ENCODE measurements at regions not wholly inside any gene's neighbourhood (a gene's known extent, or its start where the extent isn't known, plus 50 kb on each side); places are given as distances from the start of the nearest gene placed in this dataset.

DNA sequence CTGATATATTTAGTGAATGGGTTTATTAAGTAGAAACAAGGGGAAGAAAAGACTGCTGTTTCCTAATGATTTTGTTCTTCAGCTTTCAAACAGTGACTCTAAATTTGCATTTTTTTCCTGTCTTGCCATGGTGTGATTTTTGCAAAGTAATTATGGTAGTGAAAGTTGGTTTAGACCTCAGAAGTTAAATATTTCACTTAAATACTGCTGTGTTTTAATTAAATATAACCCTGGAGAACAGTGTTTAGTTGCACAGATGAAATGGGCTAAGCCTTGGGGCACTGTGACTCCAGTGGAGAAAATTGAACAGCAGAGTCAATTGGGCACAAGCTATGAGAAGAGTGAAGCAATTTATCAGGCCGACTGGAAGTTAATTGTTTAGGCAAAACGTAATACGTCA is 111.1 kb upstream of the MCHR2 start:
- H3K4me3 ChIP-seq (ENCODE audit: insufficient read depth, low read length, poor library complexity, severe bottlenecking), result no peak overlapping the region
- TF ChIP-seq, protein P1, sequence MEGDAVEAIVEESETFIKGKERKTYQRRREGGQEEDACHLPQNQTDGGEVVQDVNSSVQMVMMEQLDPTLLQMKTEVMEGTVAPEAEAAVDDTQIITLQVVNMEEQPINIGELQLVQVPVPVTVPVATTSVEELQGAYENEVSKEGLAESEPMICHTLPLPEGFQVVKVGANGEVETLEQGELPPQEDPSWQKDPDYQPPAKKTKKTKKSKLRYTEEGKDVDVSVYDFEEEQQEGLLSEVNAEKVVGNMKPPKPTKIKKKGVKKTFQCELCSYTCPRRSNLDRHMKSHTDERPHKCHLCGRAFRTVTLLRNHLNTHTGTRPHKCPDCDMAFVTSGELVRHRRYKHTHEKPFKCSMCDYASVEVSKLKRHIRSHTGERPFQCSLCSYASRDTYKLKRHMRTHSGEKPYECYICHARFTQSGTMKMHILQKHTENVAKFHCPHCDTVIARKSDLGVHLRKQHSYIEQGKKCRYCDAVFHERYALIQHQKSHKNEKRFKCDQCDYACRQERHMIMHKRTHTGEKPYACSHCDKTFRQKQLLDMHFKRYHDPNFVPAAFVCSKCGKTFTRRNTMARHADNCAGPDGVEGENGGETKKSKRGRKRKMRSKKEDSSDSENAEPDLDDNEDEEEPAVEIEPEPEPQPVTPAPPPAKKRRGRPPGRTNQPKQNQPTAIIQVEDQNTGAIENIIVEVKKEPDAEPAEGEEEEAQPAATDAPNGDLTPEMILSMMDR (IDR thresholded peaks at IDR 0.05; ENCODE audit: insufficient read depth, low read length, poor library complexity, severe bottlenecking), result no peak
- TF ChIP-seq EZH2phosphoT487 (conservative IDR thresholded peaks at IDR 0.05; ENCODE audit: low read length), result no peak
- no peaks in the 10 kb centered on the region for H3K36me3 ChIP-seq (ENCODE audit: low read length)
- no peak overlapping the region for H3K4me2 ChIP-seq (ENCODE audit: low read depth, low read length, poor library complexity, severe bottlenecking)
- no peaks in the 10 kb centered on the region for H3F3A ChIP-seq (ENCODE audit: insufficient read depth)
- H2AFZ ChIP-seq (ENCODE audit: low read depth, low read length, severe bottlenecking), result no peak overlapping the region
- H3K79me2 ChIP-seq (ENCODE audit: insufficient read depth, low read length), result no peaks in the 10 kb centered on the region
- no peaks in the 10 kb centered on the region for H3K9me2 ChIP-seq (replicated peaks; ENCODE audit: insufficient read depth, low read length)
- no peak overlapping the region for H3K27ac ChIP-seq (ENCODE audit: low read depth, low read length)
- H3K27me3 ChIP-seq (ENCODE audit: low read length), result no peaks in the 10 kb centered on the region
- no peaks in the 10 kb centered on the region for H4K20me1 ChIP-seq (ENCODE audit: low read depth, low read length)
- no peak overlapping the region for H3K9ac ChIP-seq (ENCODE audit: low read length)
- H3K9me3 ChIP-seq (ENCODE audit: insufficient read depth, low read length), result no peaks in the 10 kb centered on the region

DNA sequence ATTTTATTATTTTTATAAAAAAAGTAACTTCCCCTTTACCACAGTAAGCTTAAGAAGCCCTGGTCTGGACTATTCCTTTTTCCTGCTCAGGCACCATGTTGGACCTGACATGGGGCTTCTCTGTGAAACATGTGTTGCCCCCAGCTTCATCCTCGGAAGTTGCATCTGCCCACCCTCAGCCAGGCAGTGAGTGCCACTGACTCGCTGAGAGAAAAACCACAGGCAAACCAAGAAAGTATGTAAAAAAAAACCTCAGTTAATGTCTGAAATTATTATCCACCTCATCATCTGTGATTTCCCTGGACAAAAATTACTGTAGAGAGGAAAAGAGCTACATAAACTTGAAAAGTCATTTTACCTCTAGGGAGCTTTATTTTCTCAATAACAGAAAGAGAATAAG is 109.9 kb upstream of the MCHR2 start:
- Histone ChIP-seq H3K79me2 (ENCODE audit: insufficient read depth, low read length) (no peaks in the 10 kb centered on the region), H3K9me2 (replicated peaks; ENCODE audit: insufficient read depth, low read length) (no peaks in the 10 kb centered on the region), H3K9ac (ENCODE audit: low read length) (no peak overlapping the region), H3K27me3 (ENCODE audit: low read length) (no peaks in the 10 kb centered on the region), H3K27ac (ENCODE audit: low read depth, low read length) (no peak overlapping the region), H3K36me3 (ENCODE audit: low read length) (no peaks in the 10 kb centered on the region), H3K9me3 (ENCODE audit: insufficient read depth, low read length) (no peaks in the 10 kb centered on the region), H3F3A (ENCODE audit: insufficient read depth) (no peaks in the 10 kb centered on the region), H4K20me1 (ENCODE audit: low read depth, low read length) (no peaks in the 10 kb centered on the region), H3K4me3 (ENCODE audit: insufficient read depth, low read length, poor library complexity, severe bottlenecking) (no peak overlapping the region), H3K4me2 (ENCODE audit: low read depth, low read length, poor library complexity, severe bottlenecking) (no peak overlapping the region), H2AFZ (ENCODE audit: low read depth, low read length, severe bottlenecking) (no peak overlapping the region)
- TF ChIP-seq, protein P1 (IDR thresholded peaks at IDR 0.05; ENCODE audit: insufficient read depth, low read length, poor library complexity, severe bottlenecking), result no peak
- no peak for TF ChIP-seq EZH2phosphoT487 (conservative IDR thresholded peaks at IDR 0.05; ENCODE audit: low read length)

DNA sequence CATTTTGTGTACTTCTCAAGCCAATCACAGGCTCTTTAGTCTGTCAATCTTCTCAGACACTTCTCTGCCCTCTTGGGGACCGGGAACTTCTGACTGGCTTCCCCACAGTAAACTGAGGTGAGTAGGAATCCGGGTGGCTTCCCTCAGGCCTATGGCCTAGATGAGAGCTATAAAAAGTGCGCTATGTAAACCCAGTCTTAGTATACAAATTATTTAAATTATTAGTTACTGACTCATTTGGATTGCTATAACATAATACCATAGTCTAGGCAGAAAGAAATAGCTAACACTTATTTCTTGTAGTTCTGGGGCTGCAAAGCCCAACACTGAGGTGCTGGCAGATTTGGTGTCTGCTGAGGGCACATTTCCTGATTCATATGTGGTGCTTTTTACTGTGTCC is 109.2 kb upstream of the MCHR2 start:
- Histone ChIP-seq H2AFZ (ENCODE audit: low read depth, low read length, severe bottlenecking) (no peak overlapping the region), H3K4me2 (ENCODE audit: low read depth, low read length, poor library complexity, severe bottlenecking) (no peak overlapping the region), H3K9me2 (replicated peaks; ENCODE audit: insufficient read depth, low read length) (no peaks in the 10 kb centered on the region), H3K79me2 (ENCODE audit: insufficient read depth, low read length) (no peaks in the 10 kb centered on the region), H3K27ac (ENCODE audit: low read depth, low read length) (no peak overlapping the region), H3K9me3 (ENCODE audit: insufficient read depth, low read length) (no peaks in the 10 kb centered on the region), H3K36me3 (ENCODE audit: low read length) (no peaks in the 10 kb centered on the region), H4K20me1 (ENCODE audit: low read depth, low read length) (no peaks in the 10 kb centered on the region), H3K27me3 (ENCODE audit: low read length) (no peaks in the 10 kb centered on the region), H3F3A (ENCODE audit: insufficient read depth) (no peaks in the 10 kb centered on the region), H3K9ac (ENCODE audit: low read length) (no peak overlapping the region), H3K4me3 (ENCODE audit: insufficient read depth, low read length, poor library complexity, severe bottlenecking) (no peak overlapping the region)
- TF ChIP-seq EZH2phosphoT487 (conservative IDR thresholded peaks at IDR 0.05; ENCODE audit: low read length), result no peak
- TF ChIP-seq, protein P1 (IDR thresholded peaks at IDR 0.05; ENCODE audit: insufficient read depth, low read length, poor library complexity, severe bottlenecking), result no peak

DNA sequence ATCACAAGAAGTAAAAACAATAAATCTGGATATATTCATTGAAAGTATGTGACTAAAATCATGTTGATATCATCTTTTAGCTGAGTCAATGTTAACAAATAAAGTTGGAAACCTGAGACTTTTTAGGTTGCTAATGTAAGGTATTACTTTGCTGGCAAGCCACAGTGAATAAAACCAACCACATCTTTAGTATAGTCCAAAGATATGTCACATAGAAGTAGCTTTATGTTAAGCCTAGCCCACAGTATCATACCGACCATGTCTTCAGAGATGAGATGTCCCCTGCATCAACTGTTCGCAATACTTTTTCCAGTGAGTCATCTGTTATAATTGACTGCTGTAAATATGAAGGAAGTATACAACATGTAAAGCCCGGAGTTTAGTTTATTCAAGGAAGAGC is 107.6 kb upstream of the MCHR2 start:
- Histone ChIP-seq H3K36me3 (ENCODE audit: low read length) (no peaks in the 10 kb centered on the region), H3K27ac (ENCODE audit: low read depth, low read length) (no peak overlapping the region), H3K4me2 (ENCODE audit: low read depth, low read length, poor library complexity, severe bottlenecking) (no peak overlapping the region), H3K9me3 (ENCODE audit: insufficient read depth, low read length) (no peaks in the 10 kb centered on the region), H3K9ac (ENCODE audit: low read length) (no peak overlapping the region), H3K4me3 (ENCODE audit: insufficient read depth, low read length, poor library complexity, severe bottlenecking) (no peak overlapping the region), H3K27me3 (ENCODE audit: low read length) (no peaks in the 10 kb centered on the region), H3F3A (ENCODE audit: insufficient read depth) (no peaks in the 10 kb centered on the region), H4K20me1 (ENCODE audit: low read depth, low read length) (no peaks in the 10 kb centered on the region), H3K9me2 (replicated peaks; ENCODE audit: insufficient read depth, low read length) (no peaks in the 10 kb centered on the region), H3K79me2 (ENCODE audit: insufficient read depth, low read length) (no peaks in the 10 kb centered on the region), H2AFZ (ENCODE audit: low read depth, low read length, severe bottlenecking) (no peak overlapping the region)
- TF ChIP-seq, protein P1 (IDR thresholded peaks at IDR 0.05; ENCODE audit: insufficient read depth, low read length, poor library complexity, severe bottlenecking), result no peak
- no peak for TF ChIP-seq EZH2phosphoT487 (conservative IDR thresholded peaks at IDR 0.05; ENCODE audit: low read length)
